Stimulated activated CD4-positive, alpha-beta T cell treated with anti-CD3 and anti-CD28 coated beads, Interleukin-1b, Interleukin-23, amount 100 ng/mL, for 4 hours (primary cell): ENCODE measurements at regions not wholly inside any gene's neighbourhood (a gene's known extent, or its start where the extent isn't known, plus 50 kb on each side); places are given as distances from the start of the nearest gene placed in this dataset.

Source experiments
- DNase-seq, 2 donors: peaks; one replicate each; pipeline ENCODE4 v3.0.0-alpha.2; 2020; ENCODE audit warnings: low read depth in 2 of 2

DNA sequence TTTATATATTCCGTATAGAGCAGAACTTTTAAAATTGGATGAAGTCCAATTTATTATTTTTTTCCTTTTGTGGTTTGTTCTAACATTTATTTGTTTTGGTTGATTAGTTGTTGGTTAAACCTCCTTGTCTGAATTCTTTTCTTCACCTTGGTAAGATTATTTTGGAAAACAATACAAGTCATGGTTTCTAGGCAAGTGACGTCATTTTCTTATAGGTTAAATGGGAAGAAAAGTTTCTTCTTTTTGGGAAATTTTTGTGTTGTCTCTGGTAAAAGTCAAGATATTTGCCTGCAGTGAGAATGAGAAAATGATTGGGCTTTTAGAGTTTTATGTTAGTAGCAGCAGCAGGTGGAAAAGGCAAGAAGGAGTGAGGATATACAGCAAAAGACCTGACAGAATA, 197.9 kb downstream of the OTOR start:
- no peak for DNase-seq

DNA sequence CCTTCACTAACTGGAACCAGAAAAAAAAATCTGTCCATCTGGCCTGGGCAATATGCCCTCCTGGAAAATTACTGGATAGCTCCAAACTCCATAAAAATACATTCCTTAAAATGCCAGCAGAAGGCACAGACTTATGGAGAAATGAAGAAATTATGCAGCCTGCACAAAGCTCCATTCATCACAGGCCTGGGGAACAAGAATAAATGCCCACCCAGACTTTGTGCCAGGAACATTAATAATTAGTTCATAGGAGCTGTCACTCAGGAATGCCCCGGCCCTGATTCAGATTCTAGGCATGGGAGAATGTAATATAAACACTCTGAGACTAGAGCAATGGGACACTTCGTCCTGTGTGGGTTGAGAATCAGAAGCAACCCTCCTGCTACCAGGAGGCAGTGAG, 199.3 kb downstream of the OTOR start:
- DNase-seq: no peak

DNA sequence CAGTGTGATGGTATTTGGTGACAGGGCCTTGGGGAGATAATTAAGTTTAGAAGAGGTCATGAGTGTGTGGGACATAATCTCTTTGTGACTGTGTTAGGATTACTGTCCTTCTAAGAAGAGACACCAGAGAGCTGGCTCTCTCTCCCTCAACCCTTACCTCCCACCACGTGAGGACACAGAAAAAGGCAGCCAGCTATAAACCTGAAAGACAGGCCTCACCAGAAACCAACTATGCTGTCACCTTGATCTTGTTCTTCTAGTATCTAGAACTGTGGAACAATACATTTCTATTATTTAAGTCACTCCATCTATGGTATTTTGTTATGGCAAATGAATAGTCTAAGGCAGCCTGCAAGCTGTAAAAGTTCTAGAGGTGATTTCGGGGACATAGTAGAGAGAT, 203.7 kb downstream of the OTOR start:
- no peak for DNase-seq

DNA sequence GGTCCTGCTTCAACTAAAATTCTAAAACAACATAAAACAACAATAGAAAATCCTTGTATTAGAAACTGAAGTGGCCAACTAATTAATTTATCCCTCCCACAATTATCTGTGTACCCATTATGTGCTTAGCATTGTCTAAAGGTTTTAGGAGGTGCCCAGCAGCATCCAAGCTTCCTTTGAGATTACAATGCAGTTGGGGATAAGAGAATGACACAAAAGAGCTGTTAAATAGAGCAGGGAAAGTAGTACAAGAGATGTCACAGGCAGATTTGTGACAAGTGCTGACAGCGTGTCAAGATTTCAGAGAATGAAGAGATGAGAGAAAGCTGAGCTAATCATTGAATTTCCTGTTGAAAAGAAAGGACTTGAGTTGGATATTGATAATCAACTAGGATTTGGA, 204.8 kb downstream of the OTOR start:
- DNase-seq: no peak

DNA sequence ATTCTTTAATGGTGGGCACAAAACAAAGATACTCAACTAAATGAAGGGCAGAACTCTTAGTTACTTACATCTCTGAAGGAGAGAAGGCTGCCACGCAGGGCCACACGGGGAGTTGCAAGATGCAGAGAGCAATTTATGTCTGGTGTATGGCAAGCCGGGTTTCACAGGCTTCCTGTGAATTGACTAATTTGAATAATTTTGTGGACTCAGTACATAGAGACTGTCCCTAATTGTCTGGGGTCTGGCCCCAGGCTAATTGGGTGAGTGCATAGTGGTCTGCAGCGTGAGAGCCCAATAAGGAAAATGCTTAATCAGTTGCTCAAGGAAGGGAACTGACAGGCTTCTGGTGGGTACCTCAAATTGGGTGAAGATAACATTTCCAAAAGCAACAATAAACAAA, 205.7 kb downstream of the OTOR start:
- DNase-seq: no peak

DNA sequence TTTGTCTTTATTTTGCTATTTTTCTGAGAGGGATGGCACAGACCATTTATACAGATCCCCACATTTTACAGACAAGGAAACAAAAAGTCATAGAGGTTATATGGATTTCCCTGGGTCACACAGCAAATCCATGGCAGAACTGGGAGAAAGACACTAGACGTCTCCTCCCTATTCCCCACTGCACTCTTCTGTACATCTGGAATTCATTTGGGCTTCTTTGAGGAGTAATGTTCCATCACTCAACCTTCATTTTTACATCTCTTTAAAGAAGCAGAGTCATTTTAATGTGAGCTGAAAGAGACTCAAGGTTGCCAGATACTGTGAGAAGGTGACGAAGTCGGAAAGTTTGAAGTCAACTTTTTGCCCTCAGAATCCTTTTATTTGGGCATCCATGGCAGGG, 207.3 kb downstream of the OTOR start:
- DNase-seq: no peak

DNA sequence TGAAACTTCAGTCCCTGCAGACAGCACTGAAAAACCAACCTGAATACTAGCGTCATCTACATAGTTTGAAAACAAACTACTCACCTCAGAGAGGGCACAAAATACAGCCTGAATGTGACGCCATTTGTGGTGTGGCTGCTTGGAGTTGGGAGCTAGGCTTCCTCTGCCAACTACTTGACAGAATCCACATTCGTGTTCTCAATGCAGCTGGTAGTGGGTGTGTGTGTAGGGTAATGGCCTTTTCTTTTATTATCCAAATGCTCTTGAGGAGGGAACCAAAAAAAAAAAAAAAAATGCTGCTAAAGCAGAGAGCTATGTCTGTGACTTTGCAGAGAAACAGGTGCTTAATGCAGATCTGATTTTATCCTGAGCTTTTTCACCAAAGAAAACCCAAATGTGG, 207.8 kb downstream of the OTOR start:
- DNase-seq: no peak

DNA sequence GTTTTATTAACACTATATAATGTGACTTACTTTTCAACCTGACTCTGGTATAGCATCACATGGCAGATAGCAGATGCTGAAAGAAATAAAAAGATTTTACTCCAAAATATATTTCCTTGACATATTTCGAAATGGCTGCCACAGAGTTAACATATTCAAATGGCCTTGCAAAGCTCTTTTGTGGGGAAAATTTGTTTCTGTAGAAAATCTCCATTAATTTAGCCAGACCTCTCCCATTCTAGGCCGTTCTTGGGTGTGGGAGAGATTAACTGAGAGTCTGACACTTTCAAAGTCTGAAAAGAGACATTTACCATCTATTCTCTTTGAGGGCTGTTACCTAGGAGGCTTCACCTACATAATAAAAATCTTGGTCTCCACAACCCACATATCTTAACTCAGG, 217.2 kb downstream of the OTOR start:
- DNase-seq: no peak

DNA sequence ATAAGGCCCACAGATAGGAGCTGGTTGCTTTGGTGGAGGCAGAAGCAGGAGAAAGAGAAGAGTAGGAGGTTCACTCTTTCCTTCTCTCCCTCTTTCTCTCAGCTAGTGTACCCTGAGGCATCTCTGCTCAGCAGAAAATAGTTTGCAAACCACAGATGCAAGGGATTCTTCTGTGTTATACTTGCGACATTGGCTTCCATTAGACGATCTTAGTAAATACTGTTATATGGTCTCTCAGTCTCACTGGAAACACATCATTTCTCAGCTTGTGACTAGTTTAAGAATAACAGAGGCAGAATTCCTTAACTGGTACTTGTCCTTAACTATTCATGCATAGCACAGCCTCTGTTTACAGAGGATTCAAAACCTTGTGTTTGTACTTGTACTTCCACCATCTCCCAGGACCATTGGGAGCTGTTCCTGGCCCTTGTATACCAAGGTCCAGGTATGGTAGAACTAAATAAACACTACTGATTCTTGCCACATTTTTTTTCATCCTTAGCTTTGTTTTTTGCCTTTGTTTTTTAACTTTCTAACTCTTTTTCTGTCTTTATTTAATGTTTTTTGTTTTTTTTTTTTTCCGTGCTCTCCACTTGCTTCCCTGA, 218.2 kb downstream of the OTOR start:
- no peak for DNase-seq

DNA sequence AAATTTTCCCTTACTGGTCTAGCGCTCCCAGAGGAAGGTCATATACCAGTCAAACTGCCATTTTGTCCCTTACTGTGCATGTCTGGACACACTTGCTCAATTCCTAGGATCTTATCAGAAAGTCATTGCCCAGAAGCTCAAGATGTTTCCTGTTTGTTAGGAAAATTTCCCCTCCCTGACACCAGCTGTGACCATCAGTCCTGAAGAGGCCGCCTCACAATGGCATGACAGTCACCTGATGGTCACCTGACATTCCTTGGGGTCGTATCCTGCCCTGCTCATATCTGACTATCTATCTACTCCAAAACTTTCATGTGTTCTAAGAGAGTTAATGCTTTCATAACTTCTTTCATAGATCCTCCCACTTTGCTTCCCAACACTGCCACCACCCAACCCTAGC, 219.9 kb downstream of the OTOR start:
- no peak for DNase-seq

DNA sequence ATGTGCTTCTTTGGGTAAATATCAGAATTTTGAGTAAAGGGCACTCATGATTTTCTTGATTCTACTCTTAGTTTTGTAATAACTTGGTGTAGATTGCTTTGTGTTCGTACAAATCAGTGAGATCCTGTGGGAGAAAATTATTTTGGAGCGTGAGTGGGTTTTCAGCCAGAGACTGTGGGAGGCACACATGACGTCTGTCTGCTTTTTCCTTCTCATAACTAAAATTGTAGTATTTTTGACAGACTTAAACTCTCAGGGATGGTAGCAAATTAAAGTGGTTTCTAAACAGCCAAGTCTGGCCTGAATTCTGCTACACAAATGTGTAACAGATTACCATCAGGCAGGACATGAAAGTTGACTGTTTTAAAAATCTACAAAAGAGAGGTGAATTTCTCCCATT, 222.6 kb downstream of the OTOR start:
- DNase-seq: no peak

DNA sequence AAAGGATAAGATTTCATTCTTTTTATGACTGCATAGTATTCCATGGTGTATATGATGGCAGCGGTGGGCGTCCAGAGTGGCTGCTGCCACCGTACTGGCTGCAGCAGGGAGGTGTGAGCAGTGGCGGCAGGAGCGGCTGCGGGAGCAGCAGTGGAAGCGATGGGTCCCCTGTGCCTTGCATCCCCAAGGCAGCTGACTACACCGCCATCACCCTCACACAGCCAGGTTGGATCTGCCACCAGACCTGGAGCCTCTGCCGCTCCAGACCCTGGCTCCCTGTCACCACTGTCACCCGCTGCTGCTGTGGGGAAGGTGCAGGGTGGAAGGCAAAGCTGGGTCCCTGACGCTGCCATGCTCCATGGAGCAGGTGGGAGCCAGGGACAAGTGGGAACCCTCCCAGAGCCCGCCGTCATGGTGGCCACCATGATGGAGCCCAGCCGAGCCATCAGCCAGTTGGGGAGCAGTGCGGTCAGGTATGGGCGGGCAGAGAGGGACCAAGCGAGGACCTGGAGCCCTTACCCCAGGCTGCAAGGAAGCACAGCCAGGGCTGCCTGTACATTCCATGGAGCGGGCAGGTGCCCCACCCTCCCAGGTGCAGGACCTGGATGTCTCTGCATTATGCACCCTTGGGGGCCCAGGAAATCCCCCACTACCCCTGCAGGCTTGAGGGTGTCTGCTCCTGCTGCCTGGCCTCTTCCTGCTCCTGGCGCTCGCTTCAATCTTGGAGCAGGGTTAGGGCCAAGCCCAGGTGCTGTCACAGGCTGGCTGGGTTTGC, 226.1 kb downstream of the OTOR start:
- no peak for DNase-seq

DNA sequence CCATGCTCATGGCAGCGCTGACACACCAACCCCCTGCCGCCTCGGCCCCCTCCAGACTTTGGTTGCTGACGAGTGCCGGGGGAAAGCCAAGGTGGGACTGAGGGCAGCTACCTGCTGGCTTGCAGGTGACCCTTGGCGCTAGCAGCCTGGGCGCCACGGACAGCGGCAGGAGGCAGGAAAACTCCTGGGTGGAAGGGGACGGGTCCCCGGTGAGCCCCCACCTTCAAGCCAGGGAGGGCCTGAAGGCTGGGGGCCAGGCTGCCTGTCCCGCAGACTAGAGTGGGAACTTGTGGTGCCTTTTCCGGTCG, 226.7 kb downstream of the OTOR start:
- no peak for DNase-seq

DNA sequence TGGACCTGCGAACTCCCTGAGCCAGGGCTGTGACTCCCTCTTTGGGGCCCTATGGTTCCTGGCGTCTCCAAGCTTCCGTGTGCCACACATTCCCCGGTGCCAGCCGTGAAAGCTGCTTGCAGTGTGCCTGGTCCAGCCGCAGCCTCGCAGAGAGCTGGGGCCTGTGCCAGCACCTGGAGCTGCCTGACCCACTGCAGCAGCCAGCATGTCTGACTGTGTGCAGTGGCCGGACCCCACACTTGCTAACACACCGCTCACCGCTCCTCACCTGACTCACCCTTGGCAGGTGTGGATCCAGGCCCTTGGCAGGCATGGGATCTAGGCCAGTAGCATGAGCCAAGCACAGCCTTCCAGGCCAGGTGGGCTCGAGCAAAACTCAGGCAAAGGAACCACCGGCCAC, 227.5 kb downstream of the OTOR start:
- DNase-seq: no peak

DNA sequence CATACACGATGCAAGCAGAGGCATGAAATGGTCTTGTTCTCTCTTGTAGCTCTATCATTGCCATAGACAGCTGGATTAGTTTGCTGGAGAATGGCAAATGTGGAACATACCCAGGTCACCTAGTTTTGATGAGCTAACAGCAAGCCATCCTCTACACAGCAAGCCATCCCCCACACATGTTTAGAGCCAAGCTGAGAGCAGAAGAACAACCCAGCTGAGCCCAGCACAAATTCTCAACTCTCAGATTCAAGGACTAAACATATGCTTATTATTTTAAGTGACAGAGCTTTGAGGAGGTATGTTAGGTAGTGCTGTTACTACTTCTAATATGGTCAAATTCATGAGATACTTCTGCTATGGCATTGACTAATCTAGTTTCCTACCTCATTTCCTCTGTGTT, 230.3 kb downstream of the OTOR start:
- DNase-seq: no peak

DNA sequence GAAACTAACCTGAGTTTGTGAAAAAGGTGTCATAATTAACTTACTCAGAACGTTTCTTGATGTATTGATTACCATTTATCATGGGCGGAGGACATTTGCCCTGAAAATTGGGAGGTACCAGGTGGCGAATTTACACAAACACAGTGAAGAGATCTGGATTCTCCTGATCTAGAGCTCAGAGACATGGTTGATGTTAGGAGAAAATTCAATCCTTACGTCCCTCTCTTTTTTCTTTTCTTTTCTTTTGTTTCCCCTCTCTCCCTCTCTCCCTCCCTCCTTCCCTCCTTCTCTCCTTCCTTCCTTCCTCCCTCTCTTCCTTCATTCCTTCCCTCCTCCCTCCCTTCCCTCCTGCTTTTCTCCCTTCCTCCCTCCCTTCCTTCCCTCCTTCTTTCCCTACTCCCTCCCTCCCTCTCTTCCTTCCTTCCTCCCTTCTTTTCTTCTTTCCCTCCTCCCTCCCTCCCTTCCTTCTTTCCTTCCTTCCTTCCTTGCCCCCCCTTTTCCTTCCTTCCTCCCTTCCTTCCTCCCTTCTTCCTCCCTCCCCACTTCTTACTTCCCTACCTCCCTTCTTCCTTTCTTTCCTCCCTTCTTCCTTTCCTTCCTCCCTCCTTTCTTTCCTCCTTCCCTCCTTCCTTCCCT, 234.1 kb downstream of the OTOR start:
- no peak for DNase-seq

DNA sequence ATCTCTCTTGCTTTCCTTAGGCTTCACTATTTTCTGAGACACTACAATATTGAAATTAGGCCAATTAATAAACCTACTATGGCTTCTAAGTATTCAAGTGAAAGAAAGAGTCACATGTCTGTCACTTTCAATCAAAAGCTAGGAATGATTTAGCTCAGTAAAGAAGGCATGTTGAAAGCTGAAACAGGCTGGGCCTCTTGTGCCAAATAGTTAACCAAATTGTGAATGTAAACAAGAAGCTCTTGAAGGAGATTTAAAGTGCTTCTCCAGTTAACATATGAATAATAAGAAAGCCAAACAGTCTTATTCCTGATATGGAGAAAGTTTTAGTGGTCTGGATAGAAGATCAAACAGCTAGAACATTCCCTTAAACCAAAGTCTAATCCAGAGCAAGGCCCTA, 236.3 kb downstream of the OTOR start:
- no peak for DNase-seq

DNA sequence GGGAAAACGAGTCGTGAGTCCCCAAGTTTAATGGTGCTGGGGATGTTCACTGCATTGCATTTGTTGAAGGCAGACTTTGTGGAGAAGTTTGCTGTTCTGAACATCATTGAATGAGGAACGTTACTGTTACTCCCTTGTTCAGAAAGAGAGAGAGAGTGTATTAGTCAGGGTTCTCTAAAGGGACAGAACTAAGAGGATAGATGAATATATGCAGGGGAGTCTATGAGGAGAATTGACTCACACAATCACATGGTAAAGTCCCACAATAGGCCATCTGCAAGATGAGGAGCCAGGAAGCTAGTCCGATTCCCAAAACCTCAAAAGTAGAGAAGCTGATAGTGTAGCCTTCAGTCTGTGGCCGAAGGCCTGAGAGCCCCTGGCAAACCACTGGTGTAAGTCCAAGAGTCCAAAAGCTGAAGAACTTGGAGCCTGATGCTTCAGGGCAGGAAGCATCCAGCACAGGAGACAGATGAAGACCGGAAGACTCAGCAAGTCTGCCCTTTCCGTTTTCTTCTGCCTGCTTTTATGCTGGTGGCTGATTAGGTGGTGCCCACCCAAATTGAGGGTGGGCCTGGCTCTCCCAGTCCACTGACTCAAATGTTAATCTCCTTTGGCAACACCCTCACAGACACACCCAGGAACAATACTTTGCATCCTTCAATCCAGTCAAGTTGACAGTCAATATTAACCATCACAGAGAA, 223.5 kb upstream of the PCSK2 start:
- no peak for DNase-seq

DNA sequence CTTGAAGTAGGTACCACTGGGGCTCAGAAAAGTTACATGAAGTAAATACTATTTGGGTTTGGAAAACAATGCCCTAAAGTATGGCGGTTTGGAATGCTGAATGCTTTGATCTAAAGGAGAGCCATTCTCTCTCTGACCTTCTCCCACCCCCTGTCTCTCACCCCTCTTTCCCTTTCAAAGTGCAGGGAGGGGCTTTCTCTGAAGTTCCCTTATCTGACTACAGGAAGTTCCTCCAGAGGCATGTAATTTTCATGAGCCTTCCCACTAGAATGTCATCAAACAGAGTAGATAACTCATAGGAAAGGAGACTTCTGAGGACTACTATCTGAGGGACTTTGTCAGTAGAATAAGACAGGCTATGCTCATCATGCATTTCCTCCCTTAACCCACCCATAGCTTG, 216.7 kb upstream of the PCSK2 start:
- no peak for DNase-seq

DNA sequence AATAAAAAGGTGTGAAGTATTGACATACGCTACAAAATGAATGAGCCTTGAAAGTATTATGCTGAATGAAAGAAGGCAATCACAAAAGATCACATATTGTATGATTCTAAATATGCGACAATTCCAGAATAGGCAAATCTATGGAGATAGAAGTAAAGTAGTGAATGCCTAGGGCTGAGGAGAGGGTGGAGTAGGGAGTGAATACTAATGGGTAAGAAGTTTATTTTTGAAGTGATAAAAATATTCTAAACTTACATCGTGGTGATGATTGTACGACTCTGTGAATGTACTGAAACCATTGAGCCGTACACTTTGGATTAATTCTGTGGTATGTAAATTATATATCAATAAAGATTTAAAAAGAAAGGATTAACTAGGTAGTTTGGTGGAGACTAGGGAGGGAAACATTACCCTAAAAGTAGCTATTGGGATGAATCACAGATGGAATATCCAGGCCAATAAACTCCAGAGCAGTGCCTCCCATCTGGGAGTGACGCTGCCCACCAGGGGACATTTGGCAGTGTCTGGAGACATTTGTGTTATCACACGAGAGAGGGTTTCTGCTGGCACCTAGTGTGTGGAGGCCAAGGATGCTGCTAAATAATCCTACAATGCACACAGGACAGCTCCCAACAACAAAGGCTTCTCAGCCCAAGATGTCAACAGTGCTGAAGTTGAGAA, 214.2 kb upstream of the PCSK2 start:
- no peak for DNase-seq

DNA sequence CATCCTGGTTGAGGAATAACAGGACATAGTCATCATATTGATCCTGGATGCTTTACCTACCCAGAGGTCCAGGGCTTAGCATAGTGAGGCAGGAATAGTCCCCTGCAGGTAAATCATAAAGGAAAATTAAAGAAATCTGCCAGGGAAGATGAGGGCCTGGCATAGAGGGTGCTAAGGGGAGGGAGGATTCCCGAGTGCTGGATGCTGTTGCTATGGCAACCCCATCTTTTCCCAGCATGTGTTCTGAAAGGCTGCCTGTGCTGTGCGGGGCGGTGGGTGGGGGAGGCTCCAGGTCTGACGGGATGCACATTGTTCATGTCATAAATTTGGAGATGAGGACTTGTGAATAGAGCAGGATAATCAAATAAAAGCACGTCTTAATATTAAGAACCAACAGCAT, 212.6 kb upstream of the PCSK2 start:
- no peak for DNase-seq

DNA sequence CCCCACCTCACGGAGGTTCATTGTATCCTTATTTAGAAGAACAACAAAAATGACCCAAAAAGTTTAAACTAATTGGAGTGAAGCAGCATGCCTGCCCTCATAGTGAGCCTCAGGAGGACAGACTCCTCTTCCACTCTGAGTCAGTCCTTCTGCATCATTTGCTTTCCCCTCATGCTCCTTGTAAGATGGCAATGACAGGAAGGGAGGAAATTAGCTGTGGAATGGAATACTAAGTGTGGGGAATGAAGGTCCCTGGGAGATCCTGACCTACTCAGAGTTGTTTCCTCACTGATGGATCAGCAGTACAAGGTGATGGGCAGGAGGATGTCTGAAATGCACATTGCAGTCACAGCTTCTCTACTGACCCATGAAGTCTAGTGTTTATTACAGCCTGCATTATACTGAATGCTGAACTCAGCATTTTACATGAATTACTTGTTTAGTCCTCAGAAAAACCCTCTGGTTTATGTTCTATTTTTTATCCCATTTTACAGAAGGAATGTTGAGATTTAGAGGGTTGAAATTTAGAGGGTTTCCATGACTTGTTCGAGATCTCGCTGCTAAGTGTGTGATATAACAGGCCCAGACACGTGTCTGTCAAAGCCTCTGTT, 212.0 kb upstream of the PCSK2 start:
- no peak for DNase-seq
